Right atrium auricular region (tissue), 2 donors: ENCODE measurements at regions not wholly inside any gene's neighbourhood (a gene's known extent, or its start where the extent isn't known, plus 50 kb on each side); places are given as distances from the start of the nearest gene placed in this dataset.

Source experiments
- DNase-seq: peaks from one replicate; pipeline ENCODE4 v3.0.0-alpha.2; 2019; ENCODE audit warnings: low spot score
- H3K27ac ChIP-seq, 2 donors: fragments of 200-600 bp; sonication (generic); 1 replicate in 1 of 2; 2 replicates in 1 of 2; pipeline ENCODE4 v1.5.1; 2016 to 2019
- H3K27me3 ChIP-seq, 2 donors: fragments of 200-600 bp; sonication (generic); one replicate each; pipeline versions ENCODE4 v1.5.1 to v1.6.0; 2017 to 2019
- H3K36me3 ChIP-seq: fragments of 200-600 bp; sonication (generic); one replicate; pipeline ENCODE4 v1.5.1; 2016
- H3K4me1 ChIP-seq, 2 donors: fragments of 200-600 bp; sonication (generic); one replicate each; pipeline versions ENCODE4 v1.5.1 to v1.6.0; 2017 to 2019
- H3K4me3 ChIP-seq, 2 donors: fragments of 200-600 bp; sonication (generic); 1 replicate in 1 of 2; 2 replicates in 1 of 2; pipeline ENCODE4 v1.5.1; 2017 to 2019; ENCODE audit warnings: mild to moderate bottlenecking in 1 of 2, moderate library complexity in 1 of 2
- H3K9me3 ChIP-seq, 2 donors: fragments of 200-600 bp; sonication (generic); one replicate each; pipeline ENCODE4 v1.5.1; 2019
- TF ChIP-seq, protein P1 (sequence below), 2 donors: fragments of 200-600 bp; sonication (generic); IDR thresholded peaks; one replicate each; pipeline ENCODE4 v1.5.1; 2019; ENCODE audit warnings: antibody characterized with exemption in 2 of 2

DNA sequence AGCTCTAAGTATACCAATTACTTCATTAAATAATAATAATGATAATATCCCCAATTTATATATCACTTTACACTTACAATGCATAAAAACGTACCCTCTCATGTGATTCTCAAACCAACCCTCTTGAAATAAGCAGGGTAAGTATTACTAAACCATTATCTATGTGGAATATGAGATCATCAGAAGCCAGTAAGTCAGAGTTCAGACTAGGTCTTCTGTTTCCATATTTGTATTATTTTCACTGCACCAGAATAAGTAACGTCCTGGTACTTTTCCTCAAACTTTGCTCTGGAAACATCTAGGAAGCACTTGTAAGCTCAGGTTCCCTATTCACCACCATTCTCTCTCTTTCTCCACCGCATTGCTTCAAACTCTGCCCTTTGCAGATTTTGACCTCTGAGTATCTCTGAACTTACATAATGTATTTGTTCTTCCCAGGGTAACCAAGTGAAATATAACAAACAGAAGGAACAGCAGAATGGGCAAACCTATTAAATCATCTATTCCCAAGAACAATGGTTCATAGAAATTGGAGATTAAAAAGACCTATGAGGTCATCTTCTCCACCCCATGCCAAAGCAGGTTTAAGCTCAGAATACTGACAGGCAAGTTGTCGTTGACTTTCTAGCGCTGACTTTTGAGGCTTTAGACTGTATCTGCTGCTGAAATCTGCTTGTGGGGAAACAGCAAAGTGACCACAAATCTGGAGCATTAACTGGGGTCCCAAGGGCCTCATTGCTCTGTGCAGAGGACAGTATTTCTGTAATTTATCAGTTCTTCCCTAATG, 161.3 kb upstream of the FAR2 start:
- Histone ChIP-seq H3K27ac (no peak overlapping the region), H3K4me1 (no peaks in the 10 kb centered on the region), H3K9me3 (no peaks in the 10 kb centered on the region), H3K36me3 (no peaks in the 10 kb centered on the region), H3K27me3 (no peaks in the 10 kb centered on the region), H3K4me3 (no peak overlapping the region)
- DNase-seq = no peak
- TF ChIP-seq, protein P1, sequence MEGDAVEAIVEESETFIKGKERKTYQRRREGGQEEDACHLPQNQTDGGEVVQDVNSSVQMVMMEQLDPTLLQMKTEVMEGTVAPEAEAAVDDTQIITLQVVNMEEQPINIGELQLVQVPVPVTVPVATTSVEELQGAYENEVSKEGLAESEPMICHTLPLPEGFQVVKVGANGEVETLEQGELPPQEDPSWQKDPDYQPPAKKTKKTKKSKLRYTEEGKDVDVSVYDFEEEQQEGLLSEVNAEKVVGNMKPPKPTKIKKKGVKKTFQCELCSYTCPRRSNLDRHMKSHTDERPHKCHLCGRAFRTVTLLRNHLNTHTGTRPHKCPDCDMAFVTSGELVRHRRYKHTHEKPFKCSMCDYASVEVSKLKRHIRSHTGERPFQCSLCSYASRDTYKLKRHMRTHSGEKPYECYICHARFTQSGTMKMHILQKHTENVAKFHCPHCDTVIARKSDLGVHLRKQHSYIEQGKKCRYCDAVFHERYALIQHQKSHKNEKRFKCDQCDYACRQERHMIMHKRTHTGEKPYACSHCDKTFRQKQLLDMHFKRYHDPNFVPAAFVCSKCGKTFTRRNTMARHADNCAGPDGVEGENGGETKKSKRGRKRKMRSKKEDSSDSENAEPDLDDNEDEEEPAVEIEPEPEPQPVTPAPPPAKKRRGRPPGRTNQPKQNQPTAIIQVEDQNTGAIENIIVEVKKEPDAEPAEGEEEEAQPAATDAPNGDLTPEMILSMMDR (IDR thresholded peaks at IDR 0.05) = no peak

DNA sequence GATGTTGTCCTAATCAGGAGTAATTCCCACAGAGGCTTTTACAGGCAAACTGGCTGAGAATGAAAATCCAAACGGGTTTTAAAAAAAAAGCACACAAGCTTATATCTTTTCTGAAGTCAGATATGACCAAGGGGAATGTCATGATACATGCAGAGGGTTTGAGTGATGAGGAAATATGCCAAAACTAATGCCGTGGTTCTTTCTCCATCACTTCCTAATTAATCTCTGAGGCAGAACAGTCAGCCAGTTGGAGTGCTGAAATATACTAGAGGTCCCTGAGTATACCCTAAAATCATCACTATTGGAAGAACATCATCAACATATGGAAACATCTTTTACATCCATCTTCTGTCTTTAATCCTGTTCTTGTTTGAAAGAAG, 160.8 kb upstream of the FAR2 start:
- Histone ChIP-seq H3K4me3 (no peak overlapping the region), H3K27ac (no peak overlapping the region), H3K4me1 (no peaks in the 10 kb centered on the region), H3K9me3 (no peaks in the 10 kb centered on the region), H3K27me3 (no peaks in the 10 kb centered on the region), H3K36me3 (no peaks in the 10 kb centered on the region)
- TF ChIP-seq, protein P1 (IDR thresholded peaks at IDR 0.05) = no peak
- DNase-seq = no peak

DNA sequence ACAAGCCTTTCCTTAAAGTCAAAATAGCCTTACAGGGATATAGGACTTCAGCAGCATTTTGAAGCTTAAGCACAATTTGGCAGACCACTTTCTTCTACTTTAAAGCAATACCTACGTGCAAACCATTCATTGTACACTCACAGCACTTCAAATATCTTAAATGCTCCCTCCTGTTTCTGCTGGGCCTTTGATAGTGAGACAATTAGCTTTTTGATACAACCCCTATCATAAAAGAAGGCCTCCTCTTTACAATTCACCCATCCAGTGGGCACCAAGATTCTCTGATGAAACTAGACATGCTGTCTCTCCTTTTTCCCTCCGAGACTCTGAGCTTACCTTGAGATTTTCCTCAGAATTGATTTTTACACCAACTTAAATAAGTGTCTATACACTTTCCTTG, 157.5 kb upstream of the FAR2 start:
- Histone ChIP-seq H3K27me3 (no peaks in the 10 kb centered on the region), H3K4me3 (no peak overlapping the region), H3K4me1 (no peaks in the 10 kb centered on the region), H3K36me3 (no peaks in the 10 kb centered on the region), H3K9me3 (no peaks in the 10 kb centered on the region), H3K27ac (no peak overlapping the region)
- DNase-seq = no peak
- TF ChIP-seq, protein P1 (IDR thresholded peaks at IDR 0.05) = no peak

DNA sequence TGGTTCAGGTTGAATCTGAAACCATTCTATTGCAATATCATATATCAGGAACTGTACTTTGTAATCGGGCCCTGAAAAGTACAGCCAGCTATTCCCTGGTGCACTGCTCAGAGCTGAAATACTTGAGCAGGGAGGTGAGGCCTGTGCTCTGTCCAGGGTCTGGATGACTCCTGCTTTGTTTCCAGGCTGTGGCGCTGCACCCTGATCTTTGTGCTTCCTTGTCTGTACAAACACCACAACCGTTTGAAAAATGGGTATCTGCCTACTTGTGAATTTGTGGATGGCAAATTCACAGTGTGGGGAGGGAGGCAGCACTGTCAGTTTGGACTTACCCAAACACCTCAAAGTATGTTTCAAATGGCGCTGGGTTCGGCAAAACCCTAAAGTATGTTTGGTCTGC, 155.4 kb upstream of the FAR2 start:
- no peak overlapping the region for H3K4me3 ChIP-seq
- H3K27me3 ChIP-seq = no peaks in the 10 kb centered on the region
- no peaks in the 10 kb centered on the region for H3K4me1 ChIP-seq
- no peaks in the 10 kb centered on the region for H3K36me3 ChIP-seq
- no peak for DNase-seq
- TF ChIP-seq, protein P1 (IDR thresholded peaks at IDR 0.05) = no peak
- H3K9me3 ChIP-seq = no peaks in the 10 kb centered on the region
- H3K27ac ChIP-seq = no peak overlapping the region

DNA sequence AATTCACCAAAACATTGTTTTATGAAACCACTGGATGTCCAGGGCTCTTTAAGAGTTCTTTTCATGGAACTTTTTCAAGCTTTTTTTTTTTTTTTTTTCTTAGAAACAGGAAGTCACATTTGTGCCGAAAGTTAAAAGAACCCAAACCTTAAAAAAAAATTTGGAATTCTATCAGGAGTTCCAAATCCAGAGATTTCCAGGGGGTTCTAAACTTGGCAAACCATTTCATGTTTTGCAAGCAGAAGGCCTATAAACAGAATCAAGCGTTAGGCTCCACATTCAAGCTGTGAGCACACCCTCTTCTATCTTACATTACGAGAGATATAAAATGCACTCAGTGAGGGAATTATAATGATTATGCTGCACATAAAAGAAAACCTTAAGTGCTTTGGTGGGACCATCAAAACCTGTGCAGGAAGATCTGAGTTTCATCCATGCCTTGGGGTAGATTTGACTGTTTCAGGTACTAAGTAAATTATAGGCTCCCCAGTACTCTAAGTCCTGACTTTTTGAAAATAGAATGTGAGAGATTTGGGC, 154.8 kb upstream of the FAR2 start:
- Histone ChIP-seq H3K9me3 (no peaks in the 10 kb centered on the region), H3K4me1 (no peaks in the 10 kb centered on the region), H3K27me3 (no peaks in the 10 kb centered on the region), H3K4me3 (no peak overlapping the region), H3K27ac (no peak overlapping the region), H3K36me3 (no peaks in the 10 kb centered on the region)
- no peak for DNase-seq
- TF ChIP-seq, protein P1 (IDR thresholded peaks at IDR 0.05) = no peak

DNA sequence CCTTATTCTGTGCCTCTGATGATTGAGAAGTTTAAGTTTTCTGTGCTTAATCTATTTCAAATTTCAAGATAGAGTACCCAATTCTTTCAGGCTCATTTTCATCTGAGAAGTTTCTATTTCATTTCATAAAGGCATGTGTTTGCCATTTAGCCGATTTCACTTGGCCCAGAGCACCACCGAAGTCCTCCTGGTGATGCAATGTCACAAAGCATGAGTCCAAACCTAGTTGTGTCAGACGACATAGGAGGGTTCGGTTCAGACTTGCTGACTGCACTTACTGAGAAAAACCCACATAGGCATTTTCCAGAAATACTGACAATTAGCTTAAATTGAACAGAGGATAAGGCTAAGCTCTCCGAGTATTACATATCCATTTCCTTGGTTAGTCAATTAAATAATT, 152.4 kb upstream of the FAR2 start:
- Histone ChIP-seq H3K36me3 (no peaks in the 10 kb centered on the region), H3K9me3 (no peaks in the 10 kb centered on the region), H3K27me3 (no peaks in the 10 kb centered on the region), H3K4me1 (no peaks in the 10 kb centered on the region), H3K27ac (no peak overlapping the region), H3K4me3 (no peak overlapping the region)
- no peak for DNase-seq
- TF ChIP-seq, protein P1 (IDR thresholded peaks at IDR 0.05) = no peak
